GM12878 (cell line): ENCODE measurements at regions not wholly inside any gene's neighbourhood (a gene's known extent, or its start where the extent isn't known, plus 50 kb on each side); places are given as distances from the start of the nearest gene placed in this dataset.
"Not testable (repeated sequence)": the region's sequence is repeated elsewhere in the genome, so short reads cannot be mapped to it uniquely, and the experiment has no call there.

Experiments used
- ATAC-seq: fragments of 200-7000 bp; cut with Tn5 transposase; 3 replicates; pipeline ENCODE4 v1.9.1; 2020; ENCODE audit warnings: mild to moderate bottlenecking, moderate library complexity
- BruUV-seq: library from RNA; stranded (reverse); fragments of 400-500 nt; replicated peaks from 2 replicates; lab custom pipeline; 2021; lab: Mats Ljungman, UMichigan
- CTCF ChIA-PET: fragments of 300-600 bp; sonication (Branson Sonifier 250); formaldehyde crosslinking; extraction: SDS; loops from one replicate; lab custom pipeline; 2021; ENCODE audit warnings: inconsistent platforms; lab: Yijun Ruan, JAX
- POLR2A ChIA-PET: fragments of 350-600 bp; formaldehyde crosslinking; extraction: SDS; loops from one replicate; lab custom pipeline; 2021; ENCODE audit warnings: inconsistent platforms; lab: Charles Lee
- RAD21 ChIA-PET: fragments of 300-600 bp; sonication (Branson Sonifier 250); formaldehyde crosslinking; loops from one replicate; lab custom pipeline; 2023; ENCODE audit warnings: antibody characterized with exemption; ENCODE audit not compliant: unreplicated experiment; lab: Charles Lee
- SMC1A ChIA-PET: fragments of 300-600 bp; sonication (Branson Sonifier 250); formaldehyde crosslinking; loops from one replicate; lab custom pipeline; 2023; ENCODE audit not compliant: unreplicated experiment, uncharacterized antibody; lab: Charles Lee
- DNase-seq: peaks from one replicate; pipeline ENCODE4 v3.0.0-alpha.2; 2011; ENCODE audit warnings: low read depth, low spot score
- FAIRE-seq: peaks from 3 replicates; lab custom pipeline; 2011; peaks lifted over from hg19 to GRCh38; lab: Jason Lieb, UNC
- H2AFZ ChIP-seq: 2 replicates; pipeline ENCODE4 v1.6.0; 2011; ENCODE audit warnings: low read depth, low read length, control low read depth; ENCODE audit not compliant: control insufficient read depth
- H3K27ac ChIP-seq: 2 replicates; pipeline ENCODE4 v1.5.1; 2011; ENCODE audit warnings: control low read depth; ENCODE audit not compliant: control insufficient read depth, insufficient read depth
- H3K27me3 ChIP-seq, 2 experiments: replicated peaks in 1 of 2; 2 replicates each; pipeline versions ENCODE4 v1.6.0 to v1.6.1; 2011; ENCODE audit warnings: low read length in 1 of 2; ENCODE audit not compliant: control insufficient read depth in 2 of 2, insufficient read depth in 2 of 2
- H3K36me3 ChIP-seq, 2 experiments: 2 replicates each; pipeline ENCODE4 v1.5.1; 2011; ENCODE audit warnings: low read length in 1 of 2; ENCODE audit not compliant: control insufficient read depth in 2 of 2, insufficient read depth in 2 of 2
- H3K4me1 ChIP-seq: 2 replicates; pipeline ENCODE4 v1.6.1; 2011; ENCODE audit warnings: mild to moderate bottlenecking, low read length, moderate library complexity, mixed read lengths; ENCODE audit not compliant: control insufficient read depth, insufficient read depth
- H3K4me2 ChIP-seq: 2 replicates; pipeline ENCODE4 v1.6.0; 2011; ENCODE audit warnings: control low read depth; ENCODE audit not compliant: control insufficient read depth, insufficient read depth
- H3K4me3 ChIP-seq: fragments of 200-600 bp; sonication (generic); 2 replicates; pipeline ENCODE4 v1.5.1; 2016
- H3K79me2 ChIP-seq: 2 replicates; pipeline ENCODE4 v1.6.0; 2011; ENCODE audit warnings: low read length; ENCODE audit not compliant: control insufficient read depth, insufficient read depth
- H3K9ac ChIP-seq: 2 replicates; pipeline ENCODE4 v1.8.0; 2011; ENCODE audit warnings: low read length, control low read depth, mixed read lengths; ENCODE audit not compliant: control insufficient read depth, insufficient read depth
- H3K9me3 ChIP-seq: replicated peaks from 3 replicates; pipeline ENCODE4 v1.5.1; 2011; ENCODE audit warnings: mild to moderate bottlenecking, low read length; ENCODE audit not compliant: control insufficient read depth, insufficient read depth
- H4K20me1 ChIP-seq: 2 replicates; pipeline ENCODE4 v1.6.0; 2011; ENCODE audit not compliant: control insufficient read depth, insufficient read depth
- EP300 ChIP-seq, 2 experiments: fragments of 150-350 bp in 1 of 2; IDR thresholded peaks; 2 replicates each; pipeline ENCODE4 v1.6.1; 2011 to 2012; ENCODE audit warnings: low read depth in 2 of 2, low read length in 2 of 2, borderline replicate concordance in 1 of 2, improper control_type of control experiment in 1 of 2, inconsistent platforms in 1 of 2; ENCODE audit not compliant: control insufficient read depth in 1 of 2
- NRF1 ChIP-seq: conservative IDR thresholded peaks from 2 replicates; pipeline ENCODE4 v1.6.1; 2011; ENCODE audit warnings: mild to moderate bottlenecking, low read depth, low read length, improper control_type of control experiment
- WGBS: methylation state at CpG from one replicate; pipeline ENCODE4 v1.1.6; 2016; ENCODE audit warnings: low lambda C conversion rate; ENCODE audit not compliant: insufficient replicate concordance, insufficient coverage; ENCODE audit errors: missing lambda C conversion rate; 5-methylcytosine and 5-hydroxymethylcytosine counted together
- in situ Hi-C: fragments of 300-500 bp; cut with MboI; formaldehyde crosslinking; loops from 9 replicates; pipeline ENCODE4 v1.14.3; 2018; ENCODE audit warnings: mixed read lengths
- intact Hi-C: fragments of 100-400 bp; cut with micrococcal nuclease; formaldehyde crosslinking; loops from one replicate; pipeline ENCODE4 v1.14.2; 2022; ENCODE audit not compliant: unreplicated experiment

GRCh38 chr12:84384384-84384783 is 528.2 kb downstream of the SLC6A15 start:
- no peak for FAIRE-seq
- no peak overlapping the region for H2AFZ ChIP-seq
- intact Hi-C loops = no loop called here
- SMC1A ChIA-PET = no interaction called here
- WGBS = 0% methylated on average over 1 of the region's 1 CpG
- TF ChIP-seq EP300 (IDR thresholded peaks at IDR 0.05; ENCODE audit: borderline replicate concordance in 1 of 2, control insufficient read depth in 1 of 2, low read depth in 2 of 2, low read length in 2 of 2) (no peak), NRF1 (no peak)
- no peaks in the 10 kb centered on the region for H3K36me3 ChIP-seq
- H3K27me3 ChIP-seq = no peaks in the 10 kb centered on the region
- in situ Hi-C loops = no loop called here
- CTCF ChIA-PET = no interaction called here
- H3K79me2 ChIP-seq = no peaks in the 10 kb centered on the region
- no peaks in the 10 kb centered on the region for H3K9me3 ChIP-seq
- BruUV-seq = no TSS peak
- no peak overlapping the region for H3K4me2 ChIP-seq
- no peak overlapping the region for H3K4me3 ChIP-seq
- no peaks in the 10 kb centered on the region for H4K20me1 ChIP-seq
- DNase-seq = no peak
- no peaks in the 10 kb centered on the region for H3K4me1 ChIP-seq
- no peak for ATAC-seq
- RAD21 ChIA-PET = no interaction called here
- no peak overlapping the region for H3K9ac ChIP-seq
- no peak overlapping the region for H3K27ac ChIP-seq
- POLR2A ChIA-PET = no interaction called here

- 0% methylated on average over 1 of the region's 1 CpG for WGBS
- H3K27me3 ChIP-seq, H3K4me3 ChIP-seq, POLR2A ChIA-PET, ATAC-seq, H2AFZ ChIP-seq, H3K4me2 ChIP-seq, H3K27ac ChIP-seq, RAD21 ChIA-PET, DNase-seq, H3K36me3 ChIP-seq, H3K4me1 ChIP-seq, CTCF ChIA-PET, in situ Hi-C loops, H3K9me3 ChIP-seq, intact Hi-C loops, H3K9ac ChIP-seq, H4K20me1 ChIP-seq, SMC1A ChIA-PET, FAIRE-seq, BruUV-seq, H3K79me2 ChIP-seq: not testable (repeated sequence)
These were observed 530.1 kb downstream of the SLC6A15 start for GRCh38 chr12:84382486-84382885.
